Central memory CD4-positive, alpha-beta T cell (primary cell): ENCODE measurements at regions not wholly inside any gene's neighbourhood (a gene's known extent, or its start where the extent isn't known, plus 50 kb on each side); places are given as distances from the start of the nearest gene placed in this dataset.
"Not testable (repeated sequence)": the region's sequence is repeated elsewhere in the genome, so short reads cannot be mapped to it uniquely, and the experiment has no call there.

Source experiments
- DNase-seq: peaks from one replicate; pipeline ENCODE4 v3.0.0; 2022

- DNase-seq: no peak
These were observed 750.4 kb downstream of the EPHA4 start for GRCh38 chr2:220821683-220822082.

GRCh38 chr2:220823590-220823989, 748.5 kb downstream of the EPHA4 start:
- not testable (repeated sequence) for DNase-seq

- DNase-seq: no peak
These were observed 738.7 kb downstream of the EPHA4 start for GRCh38 chr2:220833446-220833845.

- no peak for DNase-seq
These were observed 736.5 kb downstream of the EPHA4 start for GRCh38 chr2:220835583-220835982.

GRCh38 chr2:220837226-220837625, 734.9 kb downstream of the EPHA4 start:
- DNase-seq: no peak

- DNase-seq: no peak
These were observed 729.0 kb downstream of the EPHA4 start for GRCh38 chr2:220842901-220843665.

GRCh38 chr2:220845766-220846273, 726.3 kb downstream of the EPHA4 start:
- DNase-seq: no peak

- DNase-seq: no peak
These were observed 725.1 kb downstream of the EPHA4 start for GRCh38 chr2:220847006-220847405.

- no peak for DNase-seq
These were observed 724.5 kb downstream of the EPHA4 start for GRCh38 chr2:220847589-220847988.

- DNase-seq: no peak
These were observed 722.7 kb downstream of the EPHA4 start for GRCh38 chr2:220849433-220849832.

GRCh38 chr2:220850116-220850515, 722.0 kb downstream of the EPHA4 start:
- no peak for DNase-seq

- DNase-seq: no peak
These were observed 716.8 kb downstream of the EPHA4 start for GRCh38 chr2:220855296-220855695.

GRCh38 chr2:220856486-220856885, 715.6 kb downstream of the EPHA4 start:
- DNase-seq: no peak

- no peak for DNase-seq
These were observed 714.7 kb downstream of the EPHA4 start for GRCh38 chr2:220857368-220857767.

GRCh38 chr2:220858101-220858500, 714.0 kb downstream of the EPHA4 start:
- DNase-seq: no peak

GRCh38 chr2:220871909-220872308, 700.2 kb downstream of the EPHA4 start:
- DNase-seq: no peak

GRCh38 chr2:220876080-220876824, 695.9 kb downstream of the EPHA4 start:
- DNase-seq: no peak

GRCh38 chr2:220877491-220877890, 694.6 kb downstream of the EPHA4 start:
- no peak for DNase-seq

- no peak for DNase-seq
These were observed 694.2 kb downstream of the EPHA4 start for GRCh38 chr2:220877897-220878296.

- DNase-seq: no peak
These were observed 691.2 kb downstream of the EPHA4 start for GRCh38 chr2:220880623-220881596.

- no peak for DNase-seq
These were observed 689.6 kb downstream of the EPHA4 start for GRCh38 chr2:220882507-220882906.

GRCh38 chr2:220885593-220885992, 686.5 kb downstream of the EPHA4 start:
- DNase-seq: no peak
